ENCODE measurements at regions not wholly inside any gene's neighbourhood (a gene's known extent, or its start where the extent isn't known, plus 50 kb on each side); places are given as distances from the start of the nearest gene placed in this dataset.
A peak's percentile ranks its signal among the peaks of the same experiment; 100 is the strongest.
"Not testable (repeated sequence)": the region's sequence is repeated elsewhere in the genome, so short reads cannot be mapped to it uniquely, and the experiment has no call there.

DNA sequence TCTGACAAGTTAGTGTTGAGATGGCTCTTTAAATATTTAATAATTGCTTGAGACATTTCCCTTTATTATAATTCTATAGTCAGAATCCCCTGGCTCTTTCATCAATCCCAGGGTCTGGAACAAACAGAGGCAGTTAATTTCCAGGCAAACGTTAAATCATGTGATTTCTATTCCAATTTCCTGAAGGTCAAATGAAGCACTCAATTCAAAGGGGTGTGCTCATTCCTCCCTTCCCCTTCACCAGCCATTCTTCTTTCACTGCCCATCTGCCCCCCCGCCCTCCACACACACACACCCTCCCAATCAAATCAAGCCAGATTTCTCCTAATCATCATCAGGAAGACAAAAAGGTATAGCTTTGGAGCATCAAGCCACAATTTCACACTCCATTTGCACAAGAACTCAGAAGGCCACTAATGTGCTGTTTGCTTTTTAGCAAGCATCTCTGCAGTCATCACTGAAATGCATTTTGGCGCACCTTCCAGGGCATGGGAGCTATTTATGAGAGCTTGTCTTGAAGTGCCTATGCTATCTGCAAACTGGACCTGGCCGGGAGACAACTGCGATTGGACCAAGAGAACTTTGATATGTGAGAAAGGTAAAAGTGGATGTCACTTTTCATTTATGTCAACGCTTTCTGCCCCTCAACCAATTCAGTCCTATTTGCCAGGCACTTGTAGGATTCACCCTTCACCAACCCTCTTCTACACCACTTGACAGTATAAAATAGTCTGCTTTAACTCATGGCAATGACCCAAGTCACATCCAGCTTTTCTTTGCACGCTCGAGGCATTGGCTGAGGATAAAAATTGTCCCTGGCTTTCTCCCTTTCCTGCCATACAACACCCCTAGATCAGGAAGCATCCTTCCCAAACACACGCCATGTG, 315.1 kb upstream of the API5 start:
- no peaks in the 10 kb centered on the region for H3K36me3 ChIP-seq (ENCODE audit: low read depth)
- no peaks in the 10 kb centered on the region for H3K9me3 ChIP-seq (ENCODE audit: severe bottlenecking)
- DNase-seq (ENCODE audit: low spot score) (no peak), ATAC-seq (ENCODE audit: low read depth) (no peak)
- H3K27me3 ChIP-seq (ENCODE audit: insufficient read depth, poor library complexity, severe bottlenecking), result no peaks in the 10 kb centered on the region
- no peaks in the 10 kb centered on the region for H3K4me1 ChIP-seq (ENCODE audit: insufficient read depth, poor library complexity, severe bottlenecking)
- H3K27ac ChIP-seq (ENCODE audit: poor library complexity, severe bottlenecking), result no peak overlapping the region
- TF ChIP-seq, protein P1, sequence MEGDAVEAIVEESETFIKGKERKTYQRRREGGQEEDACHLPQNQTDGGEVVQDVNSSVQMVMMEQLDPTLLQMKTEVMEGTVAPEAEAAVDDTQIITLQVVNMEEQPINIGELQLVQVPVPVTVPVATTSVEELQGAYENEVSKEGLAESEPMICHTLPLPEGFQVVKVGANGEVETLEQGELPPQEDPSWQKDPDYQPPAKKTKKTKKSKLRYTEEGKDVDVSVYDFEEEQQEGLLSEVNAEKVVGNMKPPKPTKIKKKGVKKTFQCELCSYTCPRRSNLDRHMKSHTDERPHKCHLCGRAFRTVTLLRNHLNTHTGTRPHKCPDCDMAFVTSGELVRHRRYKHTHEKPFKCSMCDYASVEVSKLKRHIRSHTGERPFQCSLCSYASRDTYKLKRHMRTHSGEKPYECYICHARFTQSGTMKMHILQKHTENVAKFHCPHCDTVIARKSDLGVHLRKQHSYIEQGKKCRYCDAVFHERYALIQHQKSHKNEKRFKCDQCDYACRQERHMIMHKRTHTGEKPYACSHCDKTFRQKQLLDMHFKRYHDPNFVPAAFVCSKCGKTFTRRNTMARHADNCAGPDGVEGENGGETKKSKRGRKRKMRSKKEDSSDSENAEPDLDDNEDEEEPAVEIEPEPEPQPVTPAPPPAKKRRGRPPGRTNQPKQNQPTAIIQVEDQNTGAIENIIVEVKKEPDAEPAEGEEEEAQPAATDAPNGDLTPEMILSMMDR (IDR thresholded peaks at IDR 0.05; ENCODE audit: poor library complexity, severe bottlenecking), result no peak
- H3K4me3 ChIP-seq (ENCODE audit: severe bottlenecking), result no peak overlapping the region

DNA sequence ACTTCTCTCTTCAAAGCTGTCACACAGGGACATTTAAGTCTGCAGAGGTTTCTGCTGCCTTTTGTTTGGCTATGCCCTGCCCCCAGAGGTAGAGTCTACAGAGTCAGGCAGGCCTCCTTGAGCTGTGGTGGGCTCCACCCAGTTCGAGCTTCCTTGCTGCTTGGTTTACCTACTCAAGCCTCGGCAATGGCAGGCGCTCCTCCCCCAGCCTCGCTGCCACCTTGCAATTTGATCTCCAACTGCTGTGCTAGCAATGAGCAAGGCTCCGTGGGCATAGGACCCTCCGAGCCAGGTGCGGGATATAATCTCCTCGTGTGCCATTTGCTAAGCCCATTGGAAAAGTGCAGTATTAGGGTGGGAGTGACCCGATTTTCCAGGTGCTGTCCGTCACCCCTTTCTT, 306.9 kb upstream of the API5 start:
- DNase-seq (ENCODE audit: low spot score); H3K4me1 ChIP-seq (ENCODE audit: insufficient read depth, poor library complexity, severe bottlenecking); H3K36me3 ChIP-seq (ENCODE audit: low read depth); ATAC-seq (ENCODE audit: low read depth); H3K4me3 ChIP-seq (ENCODE audit: severe bottlenecking); H3K27me3 ChIP-seq (ENCODE audit: insufficient read depth, poor library complexity, severe bottlenecking); H3K27ac ChIP-seq (ENCODE audit: poor library complexity, severe bottlenecking); H3K9me3 ChIP-seq (ENCODE audit: severe bottlenecking): not testable (repeated sequence)

DNA sequence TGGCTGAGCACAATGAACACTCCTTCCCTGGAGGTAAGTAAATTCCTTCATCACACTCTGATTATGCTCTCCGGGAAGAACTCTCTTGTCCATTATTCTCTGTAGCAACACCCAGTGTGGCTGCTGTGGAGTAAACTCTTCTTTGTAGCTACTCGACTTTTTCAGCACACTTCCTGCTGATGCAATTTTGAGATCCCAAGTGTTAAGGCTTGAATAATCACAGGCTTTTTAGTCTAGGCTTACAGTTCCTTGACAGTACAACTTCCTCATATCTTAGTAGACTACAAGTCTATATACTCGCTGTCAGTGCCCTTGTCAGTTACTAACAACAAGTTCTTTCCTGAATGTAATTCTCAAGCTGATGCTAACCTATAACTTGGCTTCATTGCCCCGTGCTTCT, 301.8 kb upstream of the API5 start:
- Histone ChIP-seq H3K9me3 (ENCODE audit: severe bottlenecking) (no peaks in the 10 kb centered on the region), H3K4me3 (ENCODE audit: severe bottlenecking) (no peak overlapping the region), H3K36me3 (ENCODE audit: low read depth) (no peaks in the 10 kb centered on the region), H3K4me1 (ENCODE audit: insufficient read depth, poor library complexity, severe bottlenecking) (no peaks in the 10 kb centered on the region), H3K27me3 (ENCODE audit: insufficient read depth, poor library complexity, severe bottlenecking) (no peaks in the 10 kb centered on the region), H3K27ac (ENCODE audit: poor library complexity, severe bottlenecking) (no peak overlapping the region)
- DNase-seq (ENCODE audit: low spot score) (no peak), ATAC-seq (ENCODE audit: low read depth) (no peak)
- TF ChIP-seq, protein P1 (IDR thresholded peaks at IDR 0.05; ENCODE audit: poor library complexity, severe bottlenecking), result no peak

DNA sequence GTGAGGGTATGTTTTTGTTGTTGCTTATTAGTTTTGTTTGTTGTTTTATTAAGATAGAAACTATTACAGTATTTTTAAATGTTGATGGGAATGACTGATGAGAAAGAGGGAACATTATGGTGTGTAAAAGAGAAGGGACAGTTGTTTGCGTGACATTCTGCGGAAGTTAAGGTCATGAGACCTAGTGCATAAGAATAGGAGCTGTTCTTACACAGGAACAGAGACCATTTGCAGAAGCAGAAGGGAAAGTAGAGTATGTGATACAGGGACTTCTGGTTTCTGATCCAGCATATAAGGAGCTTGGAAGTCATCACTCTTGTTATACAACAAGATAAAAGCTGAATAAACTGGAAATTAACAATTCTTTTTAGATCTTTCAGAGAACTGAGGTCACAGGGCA, 299.2 kb upstream of the API5 start:
- H3K4me3 ChIP-seq (ENCODE audit: severe bottlenecking), result no peak overlapping the region
- TF ChIP-seq, protein P1 (IDR thresholded peaks at IDR 0.05; ENCODE audit: poor library complexity, severe bottlenecking), result no peak
- no peak for ATAC-seq (ENCODE audit: low read depth)
- H3K27ac ChIP-seq (ENCODE audit: poor library complexity, severe bottlenecking), result no peak overlapping the region
- H3K4me1 ChIP-seq (ENCODE audit: insufficient read depth, poor library complexity, severe bottlenecking), result no peaks in the 10 kb centered on the region
- no peak for DNase-seq (ENCODE audit: low spot score)
- H3K9me3 ChIP-seq (ENCODE audit: severe bottlenecking), result no peaks in the 10 kb centered on the region
- no peaks in the 10 kb centered on the region for H3K27me3 ChIP-seq (ENCODE audit: insufficient read depth, poor library complexity, severe bottlenecking)
- no peaks in the 10 kb centered on the region for H3K36me3 ChIP-seq (ENCODE audit: low read depth)

DNA sequence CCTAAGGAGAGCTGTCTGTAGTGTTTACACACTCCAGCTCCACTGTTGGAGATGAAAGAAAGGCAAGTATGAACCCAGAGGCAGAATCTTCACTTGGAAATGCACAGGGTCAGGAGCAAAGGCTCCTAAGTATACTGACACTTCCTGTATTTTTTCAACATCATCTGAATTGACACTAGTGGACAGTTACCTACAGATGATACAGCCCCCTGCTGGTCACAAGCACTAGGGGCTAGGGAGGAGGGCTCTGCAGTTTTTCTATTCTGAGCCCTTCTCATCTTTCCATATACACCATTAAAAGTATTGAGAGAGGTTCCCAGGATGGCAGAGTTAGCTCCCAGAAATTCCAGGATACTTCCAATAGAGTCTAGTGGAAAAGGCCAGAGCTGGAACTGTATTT, 290.3 kb upstream of the API5 start:
- TF ChIP-seq, protein P1 (IDR thresholded peaks at IDR 0.05; ENCODE audit: poor library complexity, severe bottlenecking), result peak; percentile 27
- no peak for DNase-seq (ENCODE audit: low spot score)
- H3K27me3 ChIP-seq (ENCODE audit: insufficient read depth, poor library complexity, severe bottlenecking), result no peaks in the 10 kb centered on the region
- no peak overlapping the region for H3K27ac ChIP-seq (ENCODE audit: poor library complexity, severe bottlenecking)
- peak; percentile 36; the same call in 1 of the 3 replicates for ATAC-seq (ENCODE audit: low read depth)
- no peaks in the 10 kb centered on the region for H3K9me3 ChIP-seq (ENCODE audit: severe bottlenecking)
- no peaks in the 10 kb centered on the region for H3K4me1 ChIP-seq (ENCODE audit: insufficient read depth, poor library complexity, severe bottlenecking)
- H3K4me3 ChIP-seq (ENCODE audit: severe bottlenecking), result no peak overlapping the region
- no peaks in the 10 kb centered on the region for H3K36me3 ChIP-seq (ENCODE audit: low read depth)
